ENCODE measurements at regions not wholly inside any gene's neighbourhood (a gene's known extent, or its start where the extent isn't known, plus 50 kb on each side); places are given as distances from the start of the nearest gene placed in this dataset.
"Not testable (repeated sequence)": the region's sequence is repeated elsewhere in the genome, so short reads cannot be mapped to it uniquely, and the experiment has no call there.

DNA sequence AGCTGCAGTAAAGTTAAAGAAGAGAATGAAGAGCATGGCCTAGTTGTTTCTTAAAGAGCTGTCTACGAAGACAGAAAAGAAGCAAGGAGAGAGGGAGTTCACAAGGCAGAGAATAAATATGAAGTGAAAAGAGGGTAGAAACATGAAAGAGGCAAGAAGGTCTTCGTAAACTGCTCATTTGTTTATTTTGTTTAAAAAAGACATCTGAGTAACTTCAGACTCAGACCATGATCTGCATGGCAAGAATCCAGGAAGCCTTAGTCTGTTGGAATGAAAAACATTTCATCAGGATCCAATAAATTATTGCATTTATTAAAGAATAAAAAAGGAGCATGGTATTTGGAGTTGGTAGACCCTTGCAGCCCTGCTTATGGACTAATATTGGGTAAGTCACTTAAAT lies 151.1 kb downstream of the SEM1 start:
- DNase-seq, result no peak

DNA sequence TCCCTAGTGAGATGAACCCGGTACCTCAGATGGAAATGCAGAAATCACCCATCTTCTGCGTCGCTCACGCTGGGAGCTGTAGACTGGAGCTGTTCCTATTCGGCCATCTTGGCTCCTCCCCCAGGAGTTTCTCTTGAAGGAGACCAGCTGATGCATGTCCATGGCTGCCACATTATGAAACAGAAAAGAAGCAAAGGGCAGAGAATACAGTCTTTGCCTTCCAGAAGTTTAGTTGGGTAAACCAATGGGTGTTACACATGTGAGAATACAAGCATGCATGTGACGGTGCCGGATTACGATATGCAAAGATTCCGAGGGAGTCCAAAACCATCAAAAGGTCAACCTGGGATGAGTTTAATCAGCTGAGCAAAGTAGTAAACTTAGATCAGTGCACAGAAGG lies 151.6 kb downstream of the SEM1 start:
- DNase-seq, result no peak

DNA sequence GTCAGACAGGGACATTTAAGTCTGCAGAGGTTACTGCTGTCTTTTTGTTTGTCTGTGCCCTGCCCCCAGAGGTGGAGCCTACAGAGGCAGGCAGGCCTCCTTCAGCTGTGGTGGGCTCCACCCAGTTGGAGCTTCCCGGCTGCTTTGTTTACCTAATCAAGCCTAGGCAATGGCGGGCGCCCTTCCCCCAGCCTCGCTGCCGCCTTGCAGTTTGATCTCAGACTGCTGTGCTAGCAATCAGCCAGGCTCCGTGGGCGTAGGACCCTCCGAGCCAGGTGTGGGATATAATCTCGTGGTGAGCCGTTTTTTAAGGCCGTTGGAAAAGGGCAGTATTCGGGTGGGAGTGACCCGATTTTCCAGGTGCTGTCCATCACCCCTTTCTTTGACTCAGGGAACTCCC lies 152.0 kb downstream of the SEM1 start:
- not testable (repeated sequence) for DNase-seq

DNA sequence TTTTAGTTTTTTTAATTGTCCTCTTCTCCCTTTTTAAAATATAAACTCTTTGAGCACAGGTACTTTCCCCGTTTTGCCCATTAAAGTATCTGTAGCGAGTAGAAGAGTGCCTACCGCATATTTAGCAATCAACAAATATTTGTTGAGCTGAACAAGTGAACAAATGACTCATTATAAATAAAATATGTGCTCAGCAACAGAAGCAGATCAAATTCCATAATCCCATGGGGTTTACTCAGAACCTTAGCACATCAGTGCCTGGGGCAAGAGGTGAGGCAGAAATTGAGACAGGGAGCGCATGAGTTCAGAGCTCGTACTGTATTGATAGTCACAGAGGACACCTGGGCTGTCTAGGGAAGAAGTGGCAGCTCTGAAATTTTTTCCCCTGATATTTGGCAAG lies 161.0 kb downstream of the SEM1 start:
- no peak for DNase-seq

DNA sequence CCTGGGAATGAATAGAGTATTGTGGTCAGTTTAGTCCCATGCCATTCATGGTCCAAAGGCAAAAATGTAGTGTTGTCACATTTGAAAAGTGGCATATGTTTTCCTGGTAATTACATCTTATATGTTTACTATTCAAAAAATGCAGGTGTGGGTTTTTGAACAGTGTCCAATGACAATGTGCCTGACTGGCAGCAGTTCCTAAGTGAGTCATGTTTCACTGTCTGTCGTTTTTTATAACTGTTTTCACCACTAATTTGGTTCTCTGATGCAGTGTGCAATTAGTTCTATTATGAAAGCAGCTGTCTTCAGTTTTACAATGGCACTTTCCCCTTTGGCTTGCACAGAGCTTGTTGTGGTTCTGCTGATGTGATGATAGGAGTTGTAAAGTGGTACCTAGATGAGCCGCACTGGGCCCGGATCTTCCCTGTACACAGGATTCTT lies 162.3 kb downstream of the SEM1 start:
- DNase-seq, result no peak

DNA sequence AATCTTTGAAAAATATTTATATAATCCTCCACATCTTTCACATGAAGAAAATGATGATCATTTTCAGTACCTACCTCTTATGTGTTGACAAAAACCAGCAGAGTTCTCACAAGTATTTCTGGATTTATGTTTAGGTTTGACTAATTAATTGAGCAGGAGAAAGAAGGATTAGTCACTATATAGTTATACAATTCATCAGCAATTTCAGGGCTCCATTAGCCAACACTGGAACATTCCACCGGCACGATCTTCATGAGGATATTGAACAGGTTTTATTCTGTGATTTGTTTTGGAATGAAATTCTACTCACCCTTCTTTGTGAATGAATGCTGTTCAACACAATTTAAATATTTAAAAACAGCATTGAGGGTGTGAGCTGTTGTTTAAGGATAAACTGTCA lies 163.2 kb downstream of the SEM1 start:
- no peak for DNase-seq

DNA sequence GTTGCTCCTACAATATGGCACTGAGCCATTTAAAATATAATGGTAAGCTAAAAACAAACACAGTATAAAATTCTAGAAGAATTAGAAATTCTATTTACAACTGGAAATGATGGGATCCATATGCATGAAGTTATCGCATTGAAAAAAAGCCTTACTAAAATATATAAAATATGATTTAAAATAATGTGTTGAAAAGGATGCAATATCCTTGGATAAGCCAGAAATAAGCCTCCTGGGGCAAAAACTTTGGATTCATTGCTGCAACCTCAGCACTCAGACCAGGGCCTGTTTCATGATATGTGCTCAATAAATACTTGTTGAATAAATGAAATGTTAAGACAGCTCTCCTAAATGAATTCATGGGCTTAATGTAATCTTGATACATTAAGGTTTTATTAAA lies 170.2 kb downstream of the SEM1 start:
- DNase-seq, result no peak

- DNase-seq, result no peak
Observed at GRCh38 chr7:96538632-96539031, 171.0 kb downstream of the SEM1 start.

GRCh38 chr7:96534221-96534620 lies 175.4 kb downstream of the SEM1 start:
- DNase-seq, result no peak

- no peak for DNase-seq
Observed at GRCh38 chr7:96532428-96532935, 177.2 kb downstream of the SEM1 start.

GRCh38 chr7:96531331-96531730 lies 178.3 kb downstream of the SEM1 start:
- DNase-seq, result no peak

DNA sequence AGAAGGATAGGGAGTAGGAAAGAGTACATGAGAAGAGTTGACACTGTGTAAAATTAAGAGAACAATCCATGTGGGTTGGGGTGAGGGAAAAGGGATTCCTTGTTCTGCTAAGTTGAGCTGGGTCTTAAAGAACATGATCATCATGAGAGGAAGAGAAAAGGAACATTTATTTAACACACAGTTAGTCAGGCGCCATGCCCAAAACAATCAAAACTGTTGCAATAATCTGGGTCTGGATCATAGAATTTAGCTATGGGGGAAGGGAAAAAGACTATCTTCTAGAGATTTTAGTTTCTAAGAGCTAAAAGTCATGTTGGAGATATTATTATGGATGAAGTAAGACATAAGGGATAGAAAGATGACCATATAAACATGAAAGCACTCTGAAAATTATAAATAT lies 178.9 kb downstream of the SEM1 start:
- no peak for DNase-seq

DNA sequence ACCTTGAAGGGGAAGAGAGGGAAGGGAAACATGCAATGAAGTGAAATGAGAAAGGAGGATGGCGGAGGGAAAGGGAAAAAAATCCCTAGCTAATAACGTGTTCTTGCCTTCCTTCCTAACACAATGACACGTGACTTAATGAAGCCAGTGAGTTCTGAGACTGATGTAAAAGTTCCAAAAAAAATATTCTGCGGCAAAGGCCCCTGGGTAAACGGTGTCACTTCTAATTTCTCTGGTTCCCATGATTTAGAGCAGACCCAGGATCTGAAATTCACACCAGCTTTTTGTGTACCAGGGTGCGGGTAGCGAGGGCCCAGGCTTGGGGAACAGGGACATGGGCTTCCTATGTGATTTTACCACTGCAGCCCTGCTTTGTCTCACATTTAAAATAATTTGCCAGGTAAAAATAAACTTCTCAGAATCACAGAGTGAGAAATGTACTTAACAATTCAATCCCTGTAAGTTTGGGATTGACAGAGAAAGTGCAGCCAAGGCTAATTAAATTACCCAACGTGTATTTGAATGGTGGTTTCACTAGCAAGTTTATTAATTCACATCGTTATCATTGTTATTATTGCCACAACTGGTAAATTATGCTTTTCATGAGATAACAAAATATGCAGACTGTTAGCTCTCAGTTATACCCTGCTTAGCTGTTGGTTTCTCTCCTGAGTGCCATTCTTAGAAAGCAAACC lies 182.4 kb downstream of the SEM1 start:
- DNase-seq, result no peak

DNA sequence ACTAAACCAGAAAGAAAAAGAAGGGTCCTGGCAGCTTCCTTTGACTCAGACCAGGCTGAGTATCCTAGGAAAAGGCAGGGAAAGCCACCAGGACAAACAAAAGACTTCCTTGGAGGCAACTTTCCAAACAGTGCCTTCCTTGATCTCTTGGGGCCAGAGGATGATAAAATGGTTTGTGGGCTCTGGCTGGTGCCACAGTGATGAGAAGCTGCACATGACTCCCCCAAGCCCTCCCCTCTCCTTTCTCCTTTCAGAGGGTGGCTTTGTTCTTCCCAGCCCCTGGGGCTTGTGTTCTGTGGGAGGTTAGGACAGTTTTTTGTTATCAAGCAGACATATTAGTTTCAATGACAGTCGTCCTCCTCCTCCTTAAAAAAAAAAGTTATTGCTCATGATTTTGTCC lies 183.2 kb downstream of the SEM1 start:
- no peak for DNase-seq

- DNase-seq, result no peak
Observed at GRCh38 chr7:96521068-96521894, 188.4 kb downstream of the SEM1 start.

- DNase-seq, result no peak
Observed at GRCh38 chr7:96508371-96508770, 186.5 kb upstream of the SLC25A13 start.

DNA sequence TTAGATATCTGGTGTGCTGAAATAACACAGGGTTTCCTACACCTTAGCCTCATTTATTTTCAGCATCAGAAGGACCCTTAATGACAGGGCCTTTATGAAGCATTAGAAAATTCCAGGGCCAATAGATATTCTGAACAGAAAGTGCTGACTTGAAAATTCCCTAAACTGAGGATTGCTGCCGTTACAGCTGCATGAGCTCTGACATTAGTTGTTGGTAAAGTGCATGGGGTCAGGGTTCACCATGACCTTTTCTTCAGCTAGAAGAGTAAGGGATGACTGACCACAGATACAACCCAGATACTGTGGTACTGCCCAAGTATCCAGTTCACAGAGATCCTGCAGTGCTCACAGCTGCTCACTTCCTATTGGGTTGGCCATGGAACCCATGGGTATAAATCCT lies 181.7 kb upstream of the SLC25A13 start:
- DNase-seq, result no peak

DNA sequence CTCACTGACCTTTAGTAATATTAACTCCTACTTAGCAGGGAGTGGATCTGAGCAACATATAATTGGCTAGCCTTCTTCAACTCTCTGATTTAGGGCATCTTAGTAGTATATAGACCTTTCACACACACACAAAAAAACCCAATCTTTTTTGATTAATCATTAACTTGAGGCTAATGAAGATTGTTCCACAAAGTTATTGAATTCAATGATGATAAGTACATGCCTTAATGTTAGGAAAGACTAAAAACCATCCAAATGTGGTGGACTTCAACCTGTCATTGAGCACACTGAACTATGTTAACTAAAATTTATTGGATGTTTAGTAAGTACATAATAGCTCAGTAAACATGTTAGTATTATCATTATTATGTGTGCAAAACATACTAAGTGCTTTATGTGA lies 179.4 kb upstream of the SLC25A13 start:
- DNase-seq, result no peak

GRCh38 chr7:96499532-96499931 lies 177.6 kb upstream of the SLC25A13 start:
- DNase-seq, result no peak

- no peak for DNase-seq
Observed at GRCh38 chr7:96497567-96497966, 175.7 kb upstream of the SLC25A13 start.

- peak; percentile 2 for DNase-seq
Observed at GRCh38 chr7:96495751-96496216, 173.9 kb upstream of the SLC25A13 start.

DNA sequence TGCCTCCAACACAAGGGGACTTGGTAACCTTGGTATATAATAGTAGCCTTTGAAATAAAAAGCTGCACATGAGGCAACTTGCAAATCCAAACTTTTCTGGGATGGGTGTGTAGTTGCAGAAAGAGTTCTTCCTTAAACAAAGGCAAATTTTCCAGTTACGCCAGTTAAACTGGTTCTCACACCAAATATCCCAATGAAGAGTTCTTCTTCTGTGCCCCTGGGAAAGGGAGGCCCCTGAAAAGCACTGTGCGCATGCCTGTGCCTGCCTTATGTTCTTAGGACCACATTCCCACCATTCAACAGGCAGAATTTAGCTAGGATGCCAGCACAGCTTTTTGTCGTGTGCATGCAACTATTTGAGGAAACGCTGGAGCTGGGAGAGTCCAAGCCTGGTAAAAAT lies 164.8 kb upstream of the SLC25A13 start:
- DNase-seq, result no peak

DNA sequence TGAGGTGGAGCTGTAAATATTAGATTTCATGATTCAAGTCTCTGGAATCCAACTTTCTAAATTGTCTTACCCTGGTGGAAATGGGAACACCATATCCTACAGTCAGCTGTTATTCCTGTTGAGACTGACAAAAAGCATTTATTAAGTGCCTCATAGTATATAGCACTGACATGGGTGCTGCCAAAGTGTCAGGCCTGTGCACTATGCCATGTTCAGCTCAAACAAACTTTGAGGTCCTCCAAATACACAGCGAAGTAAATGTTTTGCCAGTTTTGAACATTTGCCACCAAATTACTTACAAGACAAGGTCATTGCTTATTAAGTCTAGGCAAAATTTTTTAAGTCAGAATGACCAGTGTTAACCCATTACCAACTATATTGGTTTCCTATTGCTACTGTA lies 162.9 kb upstream of the SLC25A13 start:
- no peak for DNase-seq

GRCh38 chr7:96484091-96484490 lies 162.2 kb upstream of the SLC25A13 start:
- DNase-seq, result no peak

All from CD4-positive, alpha-beta T cell treated with Interleukin-10 for 1 hour (primary cell).